A549 (cell line): ENCODE measurements at regions not wholly inside any gene's neighbourhood (a gene's known extent, or its start where the extent isn't known, plus 50 kb on each side); places are given as distances from the start of the nearest gene placed in this dataset.

ENCODE experiments used
- ATAC-seq, 2 experiments: fragments of 200-7000 bp in 1 of 2; fragments of >200 bp in 1 of 2; cut with Nextera tagmentation in 1 of 2; cut with Tn5 transposase in 1 of 2; 3 replicates each; pipeline versions ENCODE4 v1.8.0 to v1.9.1; 2018 to 2020; ENCODE audit warnings: mild to moderate bottlenecking in 1 of 2, moderate library complexity in 1 of 2
- CTCF ChIA-PET: fragments of 300-600 bp; sonication (Branson Sonifier 250); formaldehyde crosslinking; extraction: SDS; loops from one replicate; lab custom pipeline; 2021; ENCODE audit warnings: antibody characterized with exemption, inconsistent platforms; lab: Yijun Ruan, JAX
- POLR2A ChIA-PET: fragments of 350-600 bp; formaldehyde crosslinking; extraction: SDS; loops from one replicate; lab custom pipeline; 2021; ENCODE audit warnings: antibody characterized with exemption, inconsistent platforms; lab: Yijun Ruan, JAX
- DNase-seq, 2 experiments: peaks; one replicate each; pipeline versions ENCODE4 v3.0.0 to v3.0.0-alpha.2; 2011 to 2016; ENCODE audit warnings: low read depth in 1 of 2, low spot score in 1 of 2
- FAIRE-seq: peaks from 2 replicates; lab custom pipeline; 2011; peaks lifted over from hg19 to GRCh38; lab: Jason Lieb, UNC
- H3K27ac ChIP-seq, 2 experiments: fragments of >200 bp; sonication (Bioruptor Twin); formaldehyde crosslinking; 3 replicates each; pipeline ENCODE4 v1.5.1; 2016 to 2017
- H3K4me1 ChIP-seq: fragments of >200 bp; sonication (Bioruptor Twin); formaldehyde crosslinking; 3 replicates; pipeline ENCODE4 v1.6.1; 2016
- H3K4me2 ChIP-seq: fragments of >200 bp; sonication (Bioruptor Twin); formaldehyde crosslinking; 3 replicates; pipeline ENCODE4 v1.6.1; 2016
- H3K4me3 ChIP-seq: fragments of >200 bp; sonication (Bioruptor Twin); formaldehyde crosslinking; 3 replicates; pipeline ENCODE4 v1.5.1; 2016
- H3K9me3 ChIP-seq: fragments of >200 bp; sonication (Bioruptor Twin); formaldehyde crosslinking; 3 replicates; pipeline ENCODE4 v1.6.1; 2016
- BHLHE40 ChIP-seq: IDR thresholded peaks from 2 replicates; pipeline ENCODE4 v1.6.1; 2012; ENCODE audit warnings: low read depth, low read length, inconsistent platforms
- CBX8 ChIP-seq: fragments of 200-600 bp; sonication (generic); IDR thresholded peaks from 2 replicates; pipeline ENCODE4 v1.6.1; 2016
- EHF ChIP-seq: fragments of 250-450 bp; sonication (Bioruptor Pico); IDR thresholded peaks from 2 replicates; pipeline ENCODE4 v1.5.0; 2020; ENCODE audit warnings: mild to moderate bottlenecking
- FOSB ChIP-seq: fragments of 250-450 bp; sonication (Bioruptor Pico); IDR thresholded peaks from 2 replicates; pipeline ENCODE4 v1.5.0; 2020; ENCODE audit warnings: mild to moderate bottlenecking, moderate library complexity
- GATA3 ChIP-seq: IDR thresholded peaks from 2 replicates; pipeline ENCODE4 v1.6.1; 2012; ENCODE audit warnings: borderline replicate concordance
- HDAC2 ChIP-seq: fragments of 200-600 bp; sonication (generic); IDR thresholded peaks from 2 replicates; pipeline ENCODE4 v1.6.1; 2016
- HEYL ChIP-seq: fragments of 250-450 bp; sonication (Bioruptor Pico); IDR thresholded peaks from 2 replicates; pipeline ENCODE4 v1.8.0; 2021; ENCODE audit warnings: mild to moderate bottlenecking, moderate library complexity
- HOXA7 ChIP-seq: fragments of 250-450 bp; sonication (Bioruptor Pico); IDR thresholded peaks from 2 replicates; pipeline ENCODE4 v1.5.0; 2020; ENCODE audit warnings: mild to moderate bottlenecking, moderate library complexity
- HOXB5 ChIP-seq: fragments of 250-450 bp; sonication (Bioruptor Pico); IDR thresholded peaks from 2 replicates; pipeline ENCODE4 v1.5.0; 2020; ENCODE audit warnings: mild to moderate bottlenecking, moderate library complexity
- JUNB ChIP-seq: fragments of >200 bp; sonication (Bioruptor Twin); formaldehyde crosslinking; IDR thresholded peaks from 2 replicates; pipeline ENCODE4 v1.6.1; 2016
- KDM1A ChIP-seq: fragments of 200-600 bp; sonication (generic); IDR thresholded peaks from 2 replicates; pipeline ENCODE4 v1.6.1; 2016; ENCODE audit warnings: low read depth, mild to moderate bottlenecking
- KDM5A ChIP-seq: fragments of 200-600 bp; sonication (generic); IDR thresholded peaks from 2 replicates; pipeline ENCODE4 v1.6.1; 2016; ENCODE audit warnings: antibody characterized with exemption, mild to moderate bottlenecking
- PBX3 ChIP-seq: IDR thresholded peaks from 2 replicates; pipeline ENCODE4 v1.6.1; 2012
- PHF8 ChIP-seq: fragments of 200-600 bp; sonication (generic); IDR thresholded peaks from 2 replicates; pipeline ENCODE4 v1.6.1; 2016; ENCODE audit warnings: low read depth, mild to moderate bottlenecking, antibody characterized with exemption, moderate library complexity, borderline replicate concordance
- POLR2A ChIP-seq: IDR thresholded peaks from 2 replicates; pipeline ENCODE4 v1.6.1; 2012; ENCODE audit warnings: mild to moderate bottlenecking, low read length
- POLR2AphosphoS2 ChIP-seq: conservative IDR thresholded peaks from 2 replicates; pipeline ENCODE4 v1.6.1; 2012; ENCODE audit warnings: low read length, improper control_type of control experiment, inconsistent platforms
- RCOR1 ChIP-seq: fragments of 150-350 bp; IDR thresholded peaks from 2 replicates; pipeline ENCODE4 v1.6.1; 2014; ENCODE audit warnings: antibody characterized with exemption, low read length, low read depth
- REST ChIP-seq: fragments of 200-600 bp; sonication (generic); IDR thresholded peaks from 2 replicates; pipeline ENCODE4 v1.6.1; 2016; ENCODE audit warnings: antibody characterized with exemption, mild to moderate bottlenecking, moderate library complexity
- RFX5 ChIP-seq: fragments of 450-650 bp; IDR thresholded peaks from 2 replicates; pipeline ENCODE4 v1.7.1; 2014; ENCODE audit warnings: antibody characterized with exemption, mild to moderate bottlenecking, moderate library complexity
- SMC3 ChIP-seq: fragments of >200 bp; sonication (Bioruptor Twin); formaldehyde crosslinking; IDR thresholded peaks from 3 replicates; pipeline ENCODE4 v1.6.1; 2018; ENCODE audit warnings: inconsistent platforms
- TFCP2L1 ChIP-seq: fragments of 250-450 bp; sonication (Bioruptor Pico); IDR thresholded peaks from 2 replicates; pipeline ENCODE4 v1.5.0; 2021; ENCODE audit warnings: mild to moderate bottlenecking
- ZC3H11A ChIP-seq: fragments of 450-650 bp; IDR thresholded peaks from 2 replicates; pipeline ENCODE4 v1.6.1; 2014; ENCODE audit warnings: antibody characterized with exemption, mild to moderate bottlenecking
- WGBS: methylation state at CpG from one replicate; pipeline ENCODE4 v1.1.6; 2017; ENCODE audit errors: missing lambda C conversion rate; 5-methylcytosine and 5-hydroxymethylcytosine counted together
- TF ChIP-seq, protein P1 (sequence below): IDR thresholded peaks from 2 replicates; pipeline ENCODE4 v1.6.1; 2012
- TF ChIP-seq, protein P2 (sequence below): fragments of >200 bp; sonication (Bioruptor Twin); formaldehyde crosslinking; IDR thresholded peaks from 3 replicates; pipeline ENCODE4 v1.6.1; 2016
- TF ChIP-seq, protein P3 (sequence below): fragments of >200 bp; sonication (Bioruptor Twin); formaldehyde crosslinking; IDR thresholded peaks from 3 replicates; pipeline ENCODE4 v1.5.1; 2016

DNA sequence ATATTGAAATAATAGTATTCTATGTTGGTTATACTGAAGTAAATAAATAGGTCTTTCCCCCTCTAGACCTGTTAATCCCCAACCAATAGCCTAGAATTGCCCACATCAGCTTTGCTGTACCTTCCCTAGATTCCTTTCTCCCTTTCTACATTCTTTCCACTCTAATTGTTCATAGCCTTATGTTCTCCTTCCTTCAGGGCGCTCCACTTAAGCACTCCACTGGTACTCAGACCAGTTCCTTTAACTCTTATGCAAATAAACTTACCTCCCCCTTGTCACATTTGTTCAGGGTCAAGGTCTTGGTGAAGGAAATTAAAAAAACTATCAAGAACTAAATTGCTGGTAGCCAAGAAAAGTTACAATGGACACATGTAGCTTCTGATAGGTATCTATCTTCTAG is 294.8 kb downstream of the UTP18 start:
- no peak for ATAC-seq
- H3K27ac ChIP-seq: no peak overlapping the region
- DNase-seq: no peak
- CTCF ChIA-PET: interaction anchor here (1.3 to 1.6 kb wide), 3 partner anchors 19 to 183 kb away, joined by 3 to 8 read pairs (median 4); no protein-coding TSS in a partner anchor
- no peaks in the 10 kb centered on the region for H3K9me3 ChIP-seq
- POLR2A ChIA-PET: no interaction called here
- TF ChIP-seq SMC3 (no peak), KDM5A (no peak), JUNB (no peak), HOXB5 (CRISPR knock-in tag) (no peak), RCOR1 (no peak), BHLHE40 (no peak), FOSB (CRISPR knock-in tag) (no peak), GATA3 (no peak), PHF8 (no peak), ZC3H11A (no peak), RFX5 (no peak), CBX8 (no peak), HDAC2 (no peak), HOXA7 (no peak)
- TF ChIP-seq, protein P1, sequence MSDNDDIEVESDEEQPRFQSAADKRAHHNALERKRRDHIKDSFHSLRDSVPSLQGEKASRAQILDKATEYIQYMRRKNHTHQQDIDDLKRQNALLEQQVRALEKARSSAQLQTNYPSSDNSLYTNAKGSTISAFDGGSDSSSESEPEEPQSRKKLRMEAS: no peak
- TF ChIP-seq, protein P2, sequence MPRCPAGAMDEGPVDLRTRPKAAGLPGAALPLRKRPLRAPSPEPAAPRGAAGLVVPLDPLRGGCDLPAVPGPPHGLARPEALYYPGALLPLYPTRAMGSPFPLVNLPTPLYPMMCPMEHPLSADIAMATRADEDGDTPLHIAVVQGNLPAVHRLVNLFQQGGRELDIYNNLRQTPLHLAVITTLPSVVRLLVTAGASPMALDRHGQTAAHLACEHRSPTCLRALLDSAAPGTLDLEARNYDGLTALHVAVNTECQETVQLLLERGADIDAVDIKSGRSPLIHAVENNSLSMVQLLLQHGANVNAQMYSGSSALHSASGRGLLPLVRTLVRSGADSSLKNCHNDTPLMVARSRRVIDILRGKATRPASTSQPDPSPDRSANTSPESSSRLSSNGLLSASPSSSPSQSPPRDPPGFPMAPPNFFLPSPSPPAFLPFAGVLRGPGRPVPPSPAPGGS: no peak
- TF ChIP-seq, protein P3, sequence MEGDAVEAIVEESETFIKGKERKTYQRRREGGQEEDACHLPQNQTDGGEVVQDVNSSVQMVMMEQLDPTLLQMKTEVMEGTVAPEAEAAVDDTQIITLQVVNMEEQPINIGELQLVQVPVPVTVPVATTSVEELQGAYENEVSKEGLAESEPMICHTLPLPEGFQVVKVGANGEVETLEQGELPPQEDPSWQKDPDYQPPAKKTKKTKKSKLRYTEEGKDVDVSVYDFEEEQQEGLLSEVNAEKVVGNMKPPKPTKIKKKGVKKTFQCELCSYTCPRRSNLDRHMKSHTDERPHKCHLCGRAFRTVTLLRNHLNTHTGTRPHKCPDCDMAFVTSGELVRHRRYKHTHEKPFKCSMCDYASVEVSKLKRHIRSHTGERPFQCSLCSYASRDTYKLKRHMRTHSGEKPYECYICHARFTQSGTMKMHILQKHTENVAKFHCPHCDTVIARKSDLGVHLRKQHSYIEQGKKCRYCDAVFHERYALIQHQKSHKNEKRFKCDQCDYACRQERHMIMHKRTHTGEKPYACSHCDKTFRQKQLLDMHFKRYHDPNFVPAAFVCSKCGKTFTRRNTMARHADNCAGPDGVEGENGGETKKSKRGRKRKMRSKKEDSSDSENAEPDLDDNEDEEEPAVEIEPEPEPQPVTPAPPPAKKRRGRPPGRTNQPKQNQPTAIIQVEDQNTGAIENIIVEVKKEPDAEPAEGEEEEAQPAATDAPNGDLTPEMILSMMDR: no peak
- no peaks in the 10 kb centered on the region for H3K4me1 ChIP-seq
- 0% methylated on average over 1 of the region's 1 CpG for WGBS
- H3K4me3 ChIP-seq: no peak overlapping the region
- no peak overlapping the region for H3K4me2 ChIP-seq
- FAIRE-seq: peak; percentile 36

- DNase-seq (no peak), ATAC-seq (no peak), FAIRE-seq (no peak)
- no peaks in the 10 kb centered on the region for H3K4me1 ChIP-seq
- no peak overlapping the region for H3K4me3 ChIP-seq
- H3K9me3 ChIP-seq: no peaks in the 10 kb centered on the region
- ChIA-PET CTCF (interaction anchor here (0.9 kb wide), 1 partner anchor 261 kb away, joined by 3 read pairs; no protein-coding TSS in a partner anchor), POLR2A (no interaction called here)
- TF ChIP-seq POLR2A (no peak), EHF (CRISPR knock-in tag) (no peak), BHLHE40 (no peak), CBX8 (no peak), KDM1A (no peak), HOXA7 (no peak), POLR2AphosphoS2 (no peak), TFCP2L1 (CRISPR knock-in tag) (no peak), PHF8 (no peak), PBX3 (no peak), HEYL (CRISPR knock-in tag) (no peak), REST (no peak)
- TF ChIP-seq, protein P2: no peak
- no peak overlapping the region for H3K27ac ChIP-seq
- 4% methylated on average over 3 of the region's 3 CpGs for WGBS
- H3K4me2 ChIP-seq: no peak overlapping the region
Observed at GRCh38 chr17:51559778-51560177, 299.4 kb downstream of the UTP18 start.
